HG02852 (cell line): ENCODE measurements at regions not wholly inside any gene's neighbourhood (a gene's known extent, or its start where the extent isn't known, plus 50 kb on each side); places are given as distances from the start of the nearest gene placed in this dataset.
"Not testable (repeated sequence)": the region's sequence is repeated elsewhere in the genome, so short reads cannot be mapped to it uniquely, and the experiment has no call there.

Source experiments
- ATAC-seq: cut with Tn5 transposase; IDR thresholded peaks from one replicate; pipeline ENCODE4 v1.9.1; 2021; ENCODE audit warnings: mild to moderate bottlenecking, moderate library complexity; ENCODE audit not compliant: unreplicated experiment

GRCh38 chr17:30644287-30644686 is 167.1 kb downstream of the GOSR1 start:
- not testable (repeated sequence) for ATAC-seq

- ATAC-seq: not testable (repeated sequence)
Measured at GRCh38 chr17:30641428-30641827, 164.2 kb downstream of the GOSR1 start.

DNA sequence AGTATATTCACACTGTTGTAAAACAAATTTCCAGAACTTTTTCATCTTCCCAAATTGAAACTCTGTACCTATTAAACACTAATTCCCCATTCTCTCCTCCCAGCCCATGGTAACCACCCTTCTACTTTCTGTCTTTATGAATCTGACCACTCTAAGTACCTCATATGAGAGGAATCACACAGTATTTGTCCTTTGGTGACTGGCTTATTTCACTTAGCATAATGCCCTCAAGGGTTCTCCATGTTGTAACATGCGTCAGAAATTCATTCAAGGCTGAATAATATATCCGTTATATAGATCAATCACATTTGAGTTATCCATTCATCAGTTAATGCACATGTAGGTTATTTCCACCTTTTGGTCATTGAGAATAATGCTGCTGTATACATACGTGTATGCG is 162.2 kb downstream of the GOSR1 start:
- not testable (repeated sequence) for ATAC-seq

GRCh38 chr17:30638968-30639367 is 161.8 kb downstream of the GOSR1 start:
- not testable (repeated sequence) for ATAC-seq

DNA sequence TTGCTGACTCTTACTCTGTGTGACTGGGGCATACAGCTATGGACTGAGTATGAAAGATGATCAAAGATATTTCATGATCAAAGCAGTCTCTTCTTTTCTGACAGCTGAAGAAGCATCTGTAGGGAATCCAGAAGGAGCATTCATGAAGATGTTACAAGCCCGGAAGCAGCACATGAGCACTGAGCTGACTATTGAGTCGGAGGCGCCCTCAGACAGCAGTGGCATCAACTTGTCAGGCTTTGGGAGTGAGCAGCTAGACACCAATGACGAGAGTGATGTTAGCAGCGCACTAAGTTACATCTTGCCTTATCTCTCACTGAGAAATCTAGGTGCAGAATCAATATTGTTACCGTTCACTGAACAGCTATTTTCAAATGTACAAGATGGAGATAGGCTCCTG is 154.4 kb downstream of the GOSR1 start:
- not testable (repeated sequence) for ATAC-seq

- ATAC-seq: not testable (repeated sequence)
Measured at GRCh38 chr17:30625380-30625779, 148.2 kb downstream of the GOSR1 start.

- not testable (repeated sequence) for ATAC-seq
Measured at GRCh38 chr17:30624180-30624579, 147.0 kb downstream of the GOSR1 start.

DNA sequence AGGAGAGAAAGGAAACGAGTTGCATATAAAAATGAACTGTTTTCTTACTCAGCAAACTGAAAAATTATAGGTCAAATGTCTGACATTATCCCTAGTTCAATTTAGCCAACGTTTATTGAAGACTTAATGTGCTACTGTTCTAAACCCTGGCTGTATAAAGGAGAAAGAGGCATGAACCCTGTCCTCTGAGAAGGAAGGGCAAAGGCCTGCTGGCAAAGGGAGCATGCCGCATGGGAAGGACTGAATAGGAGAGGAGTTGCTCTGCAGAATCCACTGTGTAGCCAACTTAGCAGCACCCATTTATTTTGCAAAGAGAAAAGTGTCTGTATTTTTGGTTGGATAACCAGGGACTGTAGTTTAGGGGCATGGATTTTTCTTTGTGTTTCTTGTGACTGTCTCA is 132.5 kb downstream of the GOSR1 start:
- not testable (repeated sequence) for ATAC-seq

GRCh38 chr17:30605523-30605922 is 128.3 kb downstream of the GOSR1 start:
- no peak for ATAC-seq

- ATAC-seq: no peak
Measured at GRCh38 chr17:30605027-30605426, 127.8 kb downstream of the GOSR1 start.

DNA sequence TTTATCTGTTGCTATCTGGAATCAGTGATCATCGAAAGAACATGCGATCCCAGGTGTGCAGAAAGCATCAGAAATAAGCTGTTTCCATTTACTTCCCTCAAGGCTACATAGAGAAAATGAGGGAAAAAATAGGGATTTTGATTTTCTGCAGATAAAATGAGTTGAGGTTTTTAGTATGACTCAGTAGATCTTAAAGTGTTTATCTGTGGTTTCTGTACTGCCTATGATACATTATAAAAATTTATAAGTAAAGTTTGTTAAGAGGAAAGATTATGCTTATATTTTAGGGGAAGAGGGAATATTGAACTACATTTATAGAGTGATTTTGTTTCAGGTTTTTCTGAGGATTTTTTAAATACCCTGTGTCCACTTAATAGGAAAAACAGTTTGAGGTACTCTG is 125.2 kb downstream of the GOSR1 start:
- ATAC-seq: not testable (repeated sequence)

GRCh38 chr17:30601984-30602383 is 124.8 kb downstream of the GOSR1 start:
- not testable (repeated sequence) for ATAC-seq

- peak; percentile 21 for ATAC-seq
Measured at GRCh38 chr17:30600830-30601494, 123.8 kb downstream of the GOSR1 start.

GRCh38 chr17:30600060-30600829 is 123.0 kb downstream of the GOSR1 start:
- peak; percentile 76 for ATAC-seq

DNA sequence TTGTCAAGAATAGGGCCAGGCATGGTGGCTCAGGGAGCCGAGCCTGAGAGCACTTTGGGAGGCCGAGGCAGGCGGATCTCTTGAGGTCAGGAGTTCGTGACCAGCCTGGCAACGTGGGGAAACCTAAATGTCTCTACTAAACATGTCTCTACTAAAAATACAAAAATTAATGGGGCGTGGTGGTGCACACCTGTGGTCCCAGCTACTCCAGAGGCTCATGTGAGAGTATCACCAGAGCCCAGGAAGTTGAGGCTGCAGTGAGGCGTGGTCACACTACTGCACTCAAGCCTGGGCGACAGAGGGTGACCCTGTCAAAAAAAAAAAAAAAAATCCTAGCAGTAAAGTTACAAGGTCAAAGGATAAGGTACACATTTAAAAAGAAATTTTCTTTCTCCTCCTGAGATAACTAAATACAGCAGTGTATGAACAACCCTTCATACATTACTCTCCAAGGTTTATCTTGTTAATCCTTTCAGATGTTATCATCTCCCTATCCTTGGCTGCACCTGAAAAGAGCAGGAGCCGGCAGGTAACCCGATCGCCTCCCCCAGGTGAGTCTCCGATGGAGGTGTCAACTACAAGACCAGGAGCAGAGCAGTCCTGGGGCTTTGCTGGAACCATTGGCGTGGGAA is 122.3 kb downstream of the GOSR1 start:
- ATAC-seq: no peak

DNA sequence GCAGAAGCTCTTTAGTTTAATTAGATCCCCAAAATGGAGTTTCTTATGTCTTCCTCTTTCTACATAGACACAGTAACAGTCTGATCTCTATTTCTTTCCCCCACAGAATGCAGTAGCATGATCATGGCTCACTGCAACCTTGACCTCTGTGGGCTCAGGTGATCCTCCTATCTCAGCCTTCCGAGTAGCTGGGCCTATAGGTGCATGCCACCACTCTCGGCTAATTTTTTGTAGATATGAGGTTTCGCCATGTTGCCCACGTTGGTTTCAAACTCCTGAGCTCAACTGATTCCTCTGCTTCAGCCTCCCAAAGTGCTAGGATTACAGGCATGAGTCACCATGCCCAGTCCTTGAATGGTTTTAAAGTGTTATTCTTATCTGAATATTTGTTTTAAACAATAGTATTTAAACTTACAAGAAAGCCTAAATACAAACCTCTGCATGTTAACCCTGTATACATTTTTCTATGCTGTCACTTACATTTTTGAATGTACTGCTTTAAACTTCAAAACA is 120.6 kb downstream of the GOSR1 start:
- no peak for ATAC-seq

GRCh38 chr17:30596948-30597775 is 120.0 kb downstream of the GOSR1 start:
- ATAC-seq: not testable (repeated sequence)

- ATAC-seq: not testable (repeated sequence)
Measured at GRCh38 chr17:30594953-30595371, 117.8 kb downstream of the GOSR1 start.

DNA sequence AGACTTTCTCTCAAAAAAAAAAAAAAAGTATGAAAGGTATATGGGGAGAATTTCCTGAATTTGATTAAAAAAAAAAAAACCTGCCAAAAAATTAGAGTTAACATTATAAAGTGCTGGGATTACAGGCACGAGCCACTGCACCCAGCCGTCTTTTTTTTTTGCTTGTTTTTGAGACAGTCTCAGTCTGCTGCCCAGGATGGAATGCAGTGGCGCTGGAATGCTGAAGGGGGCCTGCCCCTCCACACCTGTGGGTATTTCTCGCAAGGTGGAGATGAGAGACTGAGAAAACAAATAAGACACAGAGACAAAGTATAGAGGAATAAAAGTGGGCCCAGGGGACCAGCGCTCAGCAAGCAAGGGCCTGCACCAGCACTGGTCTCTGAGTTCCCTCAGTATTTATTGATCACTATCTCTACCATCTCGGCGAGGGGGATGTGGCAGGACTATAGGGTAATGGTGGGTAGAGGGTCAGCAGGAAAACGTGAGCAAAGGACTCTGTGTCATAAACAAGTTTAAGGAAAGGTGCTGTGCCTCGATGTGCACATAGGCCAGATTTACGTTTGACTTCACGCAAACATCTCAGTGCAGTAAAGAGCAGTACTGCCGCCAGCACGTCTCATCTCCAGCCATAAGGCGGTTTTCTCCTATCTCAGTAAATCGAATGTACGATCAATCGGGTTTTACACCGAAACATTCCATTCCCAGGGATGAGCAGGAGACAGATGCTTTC is 117.2 kb downstream of the GOSR1 start:
- ATAC-seq: no peak
